Esophagus squamous epithelium (tissue), 4 donors: ENCODE measurements at regions not wholly inside any gene's neighbourhood (a gene's known extent, or its start where the extent isn't known, plus 50 kb on each side); places are given as distances from the start of the nearest gene placed in this dataset.

Experiments
- CTCF ChIP-seq, 6 experiments: fragments of 450-650 bp in 4 of 6; fragments of 200-600 bp in 2 of 6; sonication (generic) in 2 of 6; IDR thresholded peaks; one replicate each; pipeline ENCODE4 v1.5.1; 2016 to 2019; ENCODE audit warnings: antibody characterized with exemption in 6 of 6, mild to moderate bottlenecking in 4 of 6, moderate library complexity in 4 of 6
- POLR2A ChIP-seq, 4 donors: fragments of 450-650 bp; IDR thresholded peaks; one replicate each; pipeline ENCODE4 v1.6.1; 2017; ENCODE audit warnings: antibody characterized with exemption in 4 of 4, mild to moderate bottlenecking in 4 of 4, moderate library complexity in 3 of 4

- TF ChIP-seq CTCF (IDR thresholded peaks at IDR 0.05) (no peak), POLR2A (IDR thresholded peaks at IDR 0.05) (no peak)
Measured at GRCh38 chr4:33966808-33967207, 2277.5 kb downstream of the ARAP2 start.
